Fibroblast of skin of back (primary cell): ENCODE measurements at regions not wholly inside any gene's neighbourhood (a gene's known extent, or its start where the extent isn't known, plus 50 kb on each side); places are given as distances from the start of the nearest gene placed in this dataset.
A peak's percentile ranks its signal among the peaks of the same experiment; 100 is the strongest.
"Not testable (repeated sequence)": the region's sequence is repeated elsewhere in the genome, so short reads cannot be mapped to it uniquely, and the experiment has no call there.

Experiments used
- DNase-seq: peaks from one replicate; pipeline ENCODE4 v3.0.0-alpha.2; 2013

GRCh38 chrX:2162695-2163094 lies 338.1 kb downstream of the DHRSX start:
- no peak for DNase-seq

DNA sequence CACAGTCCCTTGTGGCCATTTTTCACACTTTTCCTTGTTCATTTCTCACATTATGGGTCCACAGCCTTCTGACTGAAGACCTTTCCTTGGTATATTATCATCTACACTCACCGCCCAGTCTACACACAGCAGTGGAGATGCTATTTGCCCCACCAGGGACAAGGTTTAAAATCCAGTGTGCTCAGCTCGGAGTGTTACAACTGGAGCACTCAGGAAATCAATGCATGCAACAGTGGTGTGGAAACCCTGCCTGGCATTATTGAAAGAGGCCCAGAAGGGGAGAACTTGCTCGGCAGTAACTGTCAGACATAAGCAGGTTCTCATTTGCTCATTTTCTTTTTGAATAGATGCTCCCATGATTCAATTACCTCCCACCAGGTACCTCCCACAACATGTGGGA lies 340.9 kb downstream of the DHRSX start:
- DNase-seq = no peak

DNA sequence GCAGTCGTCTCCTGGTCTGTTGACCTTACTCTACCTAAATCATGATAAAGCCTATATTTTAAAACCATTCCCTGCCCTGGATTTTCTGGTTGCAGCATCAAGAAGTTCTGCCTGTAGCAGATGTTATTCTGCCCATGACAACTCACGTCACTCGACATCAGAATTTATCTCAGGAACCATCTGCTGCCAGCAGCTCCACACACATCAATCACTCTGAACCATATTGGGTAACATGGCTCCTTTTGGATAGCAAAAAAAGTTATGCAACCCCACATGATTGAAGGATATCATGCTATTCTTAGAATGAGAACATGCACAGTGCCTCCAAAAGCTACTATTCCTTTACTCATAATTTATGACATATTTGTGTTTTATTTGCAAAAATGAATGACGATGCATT lies 341.4 kb downstream of the DHRSX start:
- no peak for DNase-seq

DNA sequence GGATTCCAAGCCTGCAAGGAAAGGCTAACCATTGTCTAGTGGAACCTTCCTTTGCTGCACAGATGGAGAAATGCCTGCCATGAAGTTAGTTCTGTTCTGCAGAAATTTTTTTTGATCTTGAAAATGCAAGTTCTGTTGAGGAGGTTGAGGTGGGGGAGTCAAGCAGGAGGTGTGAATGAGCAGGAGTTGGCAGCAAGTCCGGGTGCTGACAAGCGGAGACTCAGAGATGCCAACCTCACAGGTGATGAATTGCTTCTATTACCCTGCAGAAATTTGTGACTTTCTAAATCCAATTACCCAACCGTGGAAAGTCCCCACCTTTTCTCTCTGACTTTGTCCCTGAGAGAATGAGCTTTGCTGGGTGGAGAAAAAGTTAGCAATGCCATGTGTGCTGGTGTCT lies 350.1 kb downstream of the DHRSX start:
- no peak for DNase-seq

- not testable (repeated sequence) for DNase-seq
Measured at GRCh38 chrX:2150014-2150413, 350.8 kb downstream of the DHRSX start.

- not testable (repeated sequence) for DNase-seq
Measured at GRCh38 chrX:2149055-2149454, 351.7 kb downstream of the DHRSX start.

- DNase-seq = no peak
Measured at GRCh38 chrX:2147928-2148327, 352.8 kb downstream of the DHRSX start.

DNA sequence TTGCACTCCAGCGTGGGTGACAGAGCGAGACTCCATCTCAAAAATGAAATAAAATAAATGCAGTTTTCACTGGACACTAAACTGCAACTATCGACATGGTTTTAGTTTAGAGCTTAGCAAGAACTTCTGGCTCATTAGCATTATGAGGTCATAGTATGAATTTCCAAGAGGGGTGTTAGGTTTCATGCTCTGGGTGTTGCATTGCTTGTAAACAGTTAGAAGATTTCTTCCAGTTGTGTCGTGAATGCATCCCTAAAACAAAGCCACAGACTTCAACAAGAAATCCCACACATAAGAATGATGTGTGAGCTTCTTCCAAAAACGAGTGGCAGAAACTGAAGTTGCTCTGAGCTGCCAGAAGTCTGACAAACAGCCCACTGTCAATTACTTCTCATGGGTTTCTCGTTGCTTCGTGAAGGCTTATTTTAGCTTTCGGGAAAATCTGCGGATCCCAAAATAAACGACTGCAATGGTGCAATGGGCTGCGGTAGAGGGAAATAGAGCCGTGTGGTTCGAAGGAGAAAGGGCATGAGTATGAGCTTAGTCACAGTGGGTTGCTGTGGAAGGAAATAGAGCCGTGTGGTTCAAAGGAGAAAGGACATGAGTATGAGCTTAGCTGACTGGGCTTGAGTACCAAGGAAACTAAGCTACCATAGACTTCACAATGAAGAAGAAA lies 354.9 kb downstream of the DHRSX start:
- peak; percentile 37 for DNase-seq

DNA sequence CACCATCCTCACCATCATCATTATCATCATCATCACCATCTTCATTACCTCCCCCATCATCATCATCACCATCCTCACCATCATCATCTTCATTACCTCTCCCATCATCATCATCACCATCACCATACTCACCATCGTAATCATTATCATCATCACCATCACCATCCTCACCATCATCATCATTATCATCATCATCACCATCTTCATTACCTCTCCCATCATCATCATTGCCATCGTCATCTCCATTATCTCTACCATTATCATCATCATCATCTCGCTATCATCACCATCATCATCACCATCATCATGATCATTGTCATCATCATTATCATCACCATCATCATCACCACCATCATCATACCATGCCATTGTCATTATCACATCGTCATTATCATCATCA lies 362.9 kb downstream of the DHRSX start:
- no peak for DNase-seq

DNA sequence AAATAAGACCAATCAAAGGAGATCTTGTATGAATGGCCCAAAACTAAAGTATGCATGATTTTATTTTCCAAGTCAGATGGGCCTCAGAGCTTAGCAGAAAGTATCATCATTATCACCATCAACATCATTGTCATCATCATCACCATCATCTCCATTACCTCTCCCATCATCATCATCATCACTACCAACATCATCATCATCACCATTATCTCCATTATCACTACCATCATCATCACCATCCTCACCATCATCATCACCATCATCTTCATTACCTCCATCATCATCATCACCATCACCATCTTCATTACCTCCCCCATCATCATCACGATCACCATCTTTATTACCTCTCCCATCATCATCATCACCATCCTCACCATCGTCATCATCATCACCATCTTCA lies 363.9 kb downstream of the DHRSX start:
- no peak for DNase-seq

- no peak for DNase-seq
Measured at GRCh38 chrX:2135421-2135820, 365.4 kb downstream of the DHRSX start.

DNA sequence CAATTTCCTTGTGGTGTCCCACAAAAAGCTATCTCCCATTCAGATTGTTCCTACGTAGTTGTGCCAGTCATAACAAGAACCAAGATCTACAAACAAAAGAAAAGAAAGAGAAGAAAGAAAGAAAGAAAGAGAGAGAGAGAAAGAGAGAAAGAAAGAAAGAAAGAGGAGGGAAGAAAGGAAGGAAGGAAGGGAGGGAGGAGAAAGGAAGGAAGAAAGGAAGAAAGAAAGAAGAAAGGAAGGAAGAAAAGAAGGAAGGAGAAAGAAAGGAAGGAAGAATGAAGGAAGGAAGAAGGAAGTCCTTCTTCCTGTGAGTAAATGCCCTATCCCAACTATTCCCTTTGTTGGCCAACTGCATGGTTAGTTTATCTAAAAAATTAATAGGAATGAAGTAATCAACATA lies 366.0 kb downstream of the DHRSX start:
- no peak for DNase-seq
